Tongue (tissue), 1 donor: ENCODE measurements at regions not wholly inside any gene's neighbourhood (a gene's known extent, or its start where the extent isn't known, plus 50 kb on each side); places are given as distances from the start of the nearest gene placed in this dataset.

Experiments used
- DNase-seq: peaks from one replicate; pipeline ENCODE4 v3.0.0-alpha.2; 2015

- no peak for DNase-seq
Observed at GRCh38 chr11:133695387-133695786, 149.9 kb downstream of the SPATA19 start.

DNA sequence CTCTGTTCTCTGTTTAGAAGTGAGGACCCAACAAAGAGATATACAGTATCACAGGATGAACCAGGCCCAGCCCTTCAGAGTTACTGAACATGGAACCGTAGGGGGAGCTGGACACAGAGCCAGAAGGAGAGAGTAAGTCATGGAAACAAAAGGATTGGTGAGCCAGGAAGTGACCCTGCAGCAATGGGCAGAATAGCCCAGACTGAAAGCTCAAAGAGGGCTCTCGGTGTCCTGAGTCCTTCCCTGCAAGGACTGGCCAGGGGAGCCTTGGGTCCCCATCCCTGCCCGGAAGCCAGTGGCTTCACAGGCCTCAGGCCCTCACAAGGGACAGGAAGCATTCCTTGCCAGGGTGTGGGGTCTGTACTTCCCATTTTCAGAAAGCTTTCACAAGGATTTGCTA lies 150.6 kb downstream of the SPATA19 start:
- DNase-seq = no peak

GRCh38 chr11:133693110-133693509 lies 152.2 kb downstream of the SPATA19 start:
- DNase-seq = no peak

GRCh38 chr11:133692126-133692934 lies 153.0 kb downstream of the SPATA19 start:
- DNase-seq = no peak

DNA sequence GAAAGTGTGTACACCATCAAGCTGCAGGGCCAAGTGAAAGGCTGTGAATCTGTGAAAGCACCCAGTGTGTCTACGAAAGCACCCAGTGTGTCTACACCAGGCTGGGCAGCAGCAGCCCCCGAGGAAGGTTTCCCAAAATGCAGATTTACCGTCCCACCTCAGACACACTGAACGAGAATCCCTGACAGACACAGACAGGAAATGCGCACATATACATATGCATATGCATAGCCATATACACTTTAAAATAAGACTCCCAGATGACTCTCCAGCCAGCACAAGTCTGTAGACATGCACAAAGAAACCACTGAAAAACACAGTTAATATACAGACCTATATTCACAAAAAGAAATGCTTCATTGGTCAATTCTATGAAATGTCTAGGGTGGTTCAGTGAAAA lies 155.5 kb upstream of the OPCML start:
- no peak for DNase-seq

DNA sequence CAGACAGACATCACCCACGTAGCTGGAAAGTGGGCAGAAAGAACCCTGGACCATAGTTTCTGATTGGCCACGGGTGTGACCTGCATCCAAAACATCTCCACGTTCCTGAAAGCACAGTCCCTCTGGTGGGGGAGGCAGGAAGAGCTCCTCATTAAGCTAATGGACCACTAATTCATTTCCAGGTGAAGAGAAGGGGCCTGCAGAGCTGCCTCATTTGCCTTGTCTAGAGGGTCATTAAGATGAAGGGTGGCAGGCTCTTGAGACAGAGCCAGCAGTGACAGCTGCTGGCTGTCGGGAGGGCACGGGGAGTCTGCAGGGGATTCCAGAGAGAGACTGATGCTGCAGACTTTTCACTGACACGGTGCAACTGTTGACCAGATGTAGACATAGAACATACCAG lies 149.6 kb upstream of the OPCML start:
- DNase-seq = peak; percentile 56

DNA sequence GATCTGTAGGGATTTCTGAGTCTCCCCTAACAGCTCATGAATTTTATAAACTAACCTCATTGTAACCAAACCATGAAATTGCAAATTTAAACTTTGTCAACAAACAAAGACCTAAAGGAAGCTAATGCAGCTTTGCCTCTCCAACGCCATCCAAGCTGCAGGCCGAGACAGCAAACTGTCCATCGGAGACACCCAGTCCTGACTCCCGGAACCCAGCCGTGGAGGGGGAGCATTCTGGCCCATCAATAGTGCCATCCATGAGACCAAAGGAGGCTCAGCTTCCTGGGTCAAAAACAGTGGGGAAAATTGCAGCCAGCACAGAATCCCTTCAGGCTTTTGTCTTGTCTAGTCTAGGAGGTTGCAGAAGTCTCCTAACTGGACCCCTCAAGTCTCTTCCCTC lies 147.6 kb upstream of the OPCML start:
- no peak for DNase-seq

GRCh38 chr11:133678191-133678590 lies 145.9 kb upstream of the OPCML start:
- no peak for DNase-seq

GRCh38 chr11:133677387-133677786 lies 145.1 kb upstream of the OPCML start:
- DNase-seq = no peak

- DNase-seq = no peak
Observed at GRCh38 chr11:133676265-133676664, 144.0 kb upstream of the OPCML start.

DNA sequence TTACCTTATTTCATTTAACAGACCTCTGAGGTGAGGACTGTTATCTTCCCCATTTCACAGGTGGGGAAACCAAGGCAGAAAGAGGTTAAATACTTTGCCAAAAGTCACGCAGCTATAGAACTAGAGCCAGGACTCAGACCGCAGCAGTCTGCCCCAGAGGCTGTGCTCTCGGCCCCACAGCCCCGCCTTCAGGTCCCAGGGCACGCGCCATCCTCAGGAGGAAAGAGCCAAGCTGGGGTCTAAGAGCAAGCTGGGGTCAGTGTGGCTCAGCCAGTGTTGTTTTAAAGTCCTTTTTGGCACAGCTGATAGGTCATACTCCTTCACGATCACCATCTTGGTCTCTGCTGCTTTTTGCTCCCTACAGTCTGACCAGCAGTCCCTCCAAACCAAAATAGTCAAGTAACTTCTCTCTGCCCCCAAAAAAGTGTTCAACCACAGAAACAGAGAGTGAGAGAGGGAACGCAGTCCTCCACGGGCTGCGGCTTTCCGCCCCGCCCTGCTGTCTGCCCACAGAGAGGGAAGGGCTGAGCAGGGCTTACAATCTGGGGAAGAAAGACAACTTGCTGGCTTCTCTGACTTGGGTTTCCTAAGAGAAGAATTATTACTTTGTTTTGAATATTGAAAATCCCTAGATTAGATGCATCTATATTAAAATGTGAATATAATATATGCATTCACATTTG lies 137.2 kb upstream of the OPCML start:
- DNase-seq = no peak

DNA sequence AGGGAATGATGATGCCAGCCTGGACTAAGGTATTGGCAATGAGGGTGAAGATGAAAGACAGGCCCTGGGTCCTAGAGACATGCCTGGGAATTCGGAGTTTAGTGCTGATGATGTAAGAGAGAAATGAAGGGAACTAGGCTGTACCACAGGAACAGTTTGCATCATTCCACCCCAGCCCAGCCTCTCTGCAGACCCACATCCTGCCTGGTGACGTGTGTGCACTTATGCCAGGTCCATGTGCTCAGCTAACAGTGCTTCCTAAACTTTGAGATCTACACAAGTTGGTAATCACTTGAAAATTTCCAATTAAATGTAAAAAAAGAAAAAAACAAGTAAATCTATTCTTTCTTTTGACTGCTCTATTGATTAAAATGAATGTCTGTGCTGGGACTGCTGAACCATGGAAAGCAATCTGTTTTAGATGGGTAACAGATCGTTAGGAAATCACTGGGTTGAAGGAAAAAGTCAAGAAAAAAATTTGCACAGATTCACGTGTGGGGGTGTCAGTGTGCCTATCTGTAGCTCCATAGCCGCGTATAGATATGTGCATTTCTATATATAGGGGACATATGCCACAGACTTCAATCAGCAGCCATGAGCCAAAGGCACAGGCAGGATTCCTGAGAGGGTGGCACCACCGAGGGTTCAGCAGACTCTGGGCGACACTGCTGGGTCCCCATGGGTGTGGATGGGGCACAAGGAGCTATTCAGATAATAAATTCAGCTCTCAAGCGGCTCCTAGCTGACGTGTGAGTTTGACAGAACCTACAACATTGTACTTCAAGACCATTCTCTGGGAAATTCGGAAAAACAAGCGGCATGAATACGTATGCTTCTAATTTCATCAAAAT lies 131.1 kb upstream of the OPCML start:
- DNase-seq = no peak

DNA sequence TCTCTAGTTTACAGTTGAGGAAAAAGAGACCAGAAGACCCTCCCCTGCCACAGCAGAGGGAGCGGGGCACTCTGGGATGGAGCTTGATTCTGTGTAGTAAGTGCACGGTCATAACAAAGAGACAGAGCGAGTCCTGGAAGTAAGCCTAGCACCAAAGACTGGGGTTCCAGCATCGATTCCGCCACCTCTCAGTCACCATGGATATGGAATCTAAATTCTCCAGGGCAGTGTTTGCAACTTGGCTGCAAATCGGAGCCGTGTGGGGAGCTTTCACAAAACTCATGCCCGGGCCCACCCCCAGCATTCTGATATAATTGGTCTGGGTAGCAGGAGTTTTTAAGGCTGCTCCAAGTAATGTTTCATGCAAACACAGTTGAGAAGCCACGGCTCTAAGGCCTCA lies 129.5 kb upstream of the OPCML start:
- DNase-seq = no peak

- no peak for DNase-seq
Observed at GRCh38 chr11:133660202-133660568, 127.9 kb upstream of the OPCML start.

DNA sequence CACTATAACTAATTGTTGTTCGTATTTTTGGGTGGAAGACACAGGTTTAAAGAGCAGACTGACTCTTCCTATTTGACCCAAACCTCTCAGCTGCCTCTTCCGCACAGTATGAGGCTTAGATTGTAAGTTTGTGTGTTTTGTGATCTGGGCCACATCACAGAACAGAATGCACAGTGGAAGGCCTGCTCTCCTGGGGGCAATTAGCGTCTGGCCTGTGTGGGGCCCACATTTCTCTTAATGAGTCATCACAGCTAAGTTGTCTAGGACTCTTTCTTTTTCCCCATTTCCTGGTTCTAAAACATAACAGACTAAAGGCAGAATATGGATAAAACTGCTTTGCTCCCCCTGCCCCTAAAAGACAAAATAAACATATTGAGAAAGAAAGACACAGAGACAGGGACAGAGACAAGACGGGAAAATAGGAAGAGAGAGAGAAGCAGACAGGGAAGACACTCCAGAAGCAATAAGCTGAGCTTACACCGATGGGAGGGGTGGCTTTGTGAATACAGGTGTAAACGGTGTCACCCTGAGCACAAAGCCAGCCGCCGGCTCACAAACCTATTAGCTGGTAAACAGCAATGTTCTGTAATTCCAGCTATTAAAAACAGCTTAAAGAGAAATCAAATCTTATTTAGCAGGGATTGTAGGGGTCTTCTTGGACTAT lies 127.4 kb upstream of the OPCML start:
- no peak for DNase-seq

GRCh38 chr11:133657054-133657453 lies 124.8 kb upstream of the OPCML start:
- DNase-seq = no peak

- DNase-seq = peak; percentile 24
Observed at GRCh38 chr11:133656082-133656635, 123.9 kb upstream of the OPCML start.

- DNase-seq = no peak
Observed at GRCh38 chr11:133654630-133655212, 122.4 kb upstream of the OPCML start.

GRCh38 chr11:133653336-133653735 lies 121.0 kb upstream of the OPCML start:
- no peak for DNase-seq

DNA sequence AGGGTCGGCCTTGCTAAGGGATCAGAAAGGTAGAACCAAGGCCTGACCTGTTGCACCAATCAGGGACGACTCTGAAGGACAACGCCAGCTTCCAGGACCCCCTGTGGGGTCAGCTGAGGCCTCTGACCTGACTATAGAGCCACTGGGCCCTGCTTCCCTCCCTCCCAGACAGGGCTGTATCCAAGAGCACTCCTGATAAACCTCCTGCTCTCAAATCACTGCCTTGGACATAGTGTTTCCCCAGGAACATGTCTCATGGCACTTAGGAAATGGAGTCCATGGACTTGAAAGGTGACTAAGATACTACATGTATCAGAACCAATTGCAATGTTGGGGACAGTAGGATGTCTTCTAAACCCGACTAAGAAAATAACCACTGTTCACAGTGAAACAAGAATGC lies 117.8 kb upstream of the OPCML start:
- DNase-seq = no peak

DNA sequence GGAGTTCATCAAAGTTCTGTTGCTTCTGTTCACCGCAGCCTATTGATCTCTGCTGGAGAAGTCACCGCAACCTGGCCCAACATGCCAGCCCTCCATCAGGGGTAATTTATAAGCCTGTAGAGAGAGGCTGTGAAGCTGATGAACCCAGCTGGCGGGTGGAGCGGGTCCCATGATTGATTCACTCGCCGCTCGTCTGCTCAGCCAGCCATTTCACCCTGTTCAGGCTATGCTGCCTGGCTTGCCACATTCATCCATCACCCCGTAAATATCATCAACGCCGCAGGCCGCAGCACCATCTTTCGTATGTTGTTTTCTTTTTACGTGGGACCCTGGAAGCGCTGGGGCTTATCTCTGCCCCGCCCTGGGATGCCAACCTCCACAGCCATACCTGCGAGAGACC lies 116.7 kb upstream of the OPCML start:
- no peak for DNase-seq

DNA sequence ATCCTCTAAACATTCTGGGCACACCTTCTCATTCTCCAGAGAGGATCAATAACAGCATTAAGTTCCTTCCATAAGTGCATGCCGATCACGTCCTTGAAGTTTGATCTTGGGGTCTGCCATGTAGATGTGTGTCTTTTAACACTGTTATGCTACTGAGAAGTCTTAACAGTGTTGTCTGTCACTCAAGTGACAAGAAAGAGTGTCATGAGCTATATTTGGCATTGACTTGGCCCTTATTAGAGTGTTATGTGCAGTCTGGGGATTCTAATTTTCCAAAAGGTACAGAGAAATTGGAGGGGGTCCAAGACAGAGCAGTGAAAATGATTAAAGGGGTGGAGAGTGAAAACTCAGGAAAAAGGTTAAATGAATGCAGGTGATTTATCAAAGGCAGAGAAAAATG lies 107.1 kb upstream of the OPCML start:
- no peak for DNase-seq
